GM18870 (cell line): ENCODE measurements at regions not wholly inside any gene's neighbourhood (a gene's known extent, or its start where the extent isn't known, plus 50 kb on each side); places are given as distances from the start of the nearest gene placed in this dataset.
"Not testable (repeated sequence)": the region's sequence is repeated elsewhere in the genome, so short reads cannot be mapped to it uniquely, and the experiment has no call there.

ENCODE experiments used
- ATAC-seq: cut with Tn5 transposase; IDR thresholded peaks from one replicate; pipeline ENCODE4 v1.9.1; 2021; ENCODE audit warnings: moderate library complexity; ENCODE audit not compliant: unreplicated experiment

GRCh38 chr2:83089051-83089450 is 1370.0 kb downstream of the SUCLG1 start:
- not testable (repeated sequence) for ATAC-seq

GRCh38 chr2:83085869-83086268 is 1373.2 kb downstream of the SUCLG1 start:
- no peak for ATAC-seq

- no peak for ATAC-seq
Observed at GRCh38 chr2:83081826-83082690, 1377.0 kb downstream of the SUCLG1 start.

- ATAC-seq: no peak
Observed at GRCh38 chr2:83079007-83079406, 1380.1 kb downstream of the SUCLG1 start.

GRCh38 chr2:83072767-83073166 is 1386.3 kb downstream of the SUCLG1 start:
- ATAC-seq: no peak

GRCh38 chr2:83071914-83072313 is 1387.2 kb downstream of the SUCLG1 start:
- ATAC-seq: no peak

- no peak for ATAC-seq
Observed at GRCh38 chr2:83071352-83071751, 1387.7 kb downstream of the SUCLG1 start.

- ATAC-seq: no peak
Observed at GRCh38 chr2:83069724-83070123, 1389.4 kb downstream of the SUCLG1 start.

- no peak for ATAC-seq
Observed at GRCh38 chr2:83068714-83069113, 1390.4 kb downstream of the SUCLG1 start.

GRCh38 chr2:83067947-83068346 is 1391.1 kb downstream of the SUCLG1 start:
- ATAC-seq: no peak

GRCh38 chr2:83063933-83064332 is 1395.1 kb downstream of the SUCLG1 start:
- ATAC-seq: no peak

GRCh38 chr2:83063511-83063910 is 1395.6 kb downstream of the SUCLG1 start:
- ATAC-seq: no peak

GRCh38 chr2:83058683-83059082 is 1400.4 kb downstream of the SUCLG1 start:
- ATAC-seq: no peak

- ATAC-seq: no peak
Observed at GRCh38 chr2:83055376-83056010, 1403.6 kb downstream of the SUCLG1 start.

- ATAC-seq: no peak
Observed at GRCh38 chr2:83054751-83055150, 1404.3 kb downstream of the SUCLG1 start.

- no peak for ATAC-seq
Observed at GRCh38 chr2:83051538-83052170, 1407.4 kb downstream of the SUCLG1 start.

GRCh38 chr2:83042053-83042452 is 1417.0 kb downstream of the SUCLG1 start:
- ATAC-seq: no peak

GRCh38 chr2:83022631-83023210 is 1436.4 kb downstream of the SUCLG1 start:
- ATAC-seq: no peak

- no peak for ATAC-seq
Observed at GRCh38 chr2:83017366-83018090, 1441.6 kb downstream of the SUCLG1 start.

GRCh38 chr2:83016343-83017110 is 1442.6 kb downstream of the SUCLG1 start:
- ATAC-seq: no peak
